CD4-positive, alpha-beta T cell treated with Interleukin-4 for 4 hours (primary cell): ENCODE measurements at regions not wholly inside any gene's neighbourhood (a gene's known extent, or its start where the extent isn't known, plus 50 kb on each side); places are given as distances from the start of the nearest gene placed in this dataset.
"Not testable (repeated sequence)": the region's sequence is repeated elsewhere in the genome, so short reads cannot be mapped to it uniquely, and the experiment has no call there.

Experiments used
- DNase-seq: peaks from one replicate; pipeline ENCODE4 v3.0.0-alpha.2; 2020

DNA sequence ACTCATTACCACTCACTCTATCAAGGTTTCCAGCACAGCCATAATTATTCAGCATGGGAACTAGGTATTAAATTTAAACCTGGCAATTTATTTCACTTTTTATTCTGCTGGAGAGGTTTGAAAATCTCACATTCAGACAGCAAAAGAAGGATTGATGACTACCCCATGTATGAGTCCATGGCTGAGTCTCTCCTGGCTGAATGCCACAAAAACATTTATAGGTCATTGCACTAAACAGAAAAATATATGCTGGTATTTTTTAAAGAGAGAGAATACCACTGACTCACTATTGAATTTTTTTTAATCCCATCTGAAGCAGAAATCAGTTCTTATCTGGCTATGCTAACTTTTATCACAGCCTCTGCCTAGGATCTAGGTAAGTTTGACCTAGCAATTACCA lies 336.3 kb downstream of the PPP1R3A start:
- DNase-seq, result no peak

DNA sequence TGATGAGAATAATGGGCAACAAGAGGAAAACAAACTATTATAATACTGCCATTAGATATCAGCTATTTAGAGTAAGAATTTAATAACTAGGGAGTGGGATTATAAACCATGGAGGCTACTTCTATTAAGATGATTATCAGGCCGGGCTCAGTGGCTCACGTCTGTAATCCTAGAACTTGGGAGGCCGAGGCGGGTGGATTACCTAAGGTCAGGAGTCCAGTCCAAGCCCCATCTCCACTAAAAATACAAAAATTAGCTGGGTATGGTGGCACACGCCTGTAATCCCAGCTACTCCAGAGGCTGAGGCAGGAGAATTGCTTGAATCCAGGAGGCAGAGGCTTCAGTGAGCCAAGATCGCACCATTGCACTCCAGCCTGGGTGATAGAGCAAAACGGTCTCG lies 355.6 kb downstream of the PPP1R3A start:
- not testable (repeated sequence) for DNase-seq

DNA sequence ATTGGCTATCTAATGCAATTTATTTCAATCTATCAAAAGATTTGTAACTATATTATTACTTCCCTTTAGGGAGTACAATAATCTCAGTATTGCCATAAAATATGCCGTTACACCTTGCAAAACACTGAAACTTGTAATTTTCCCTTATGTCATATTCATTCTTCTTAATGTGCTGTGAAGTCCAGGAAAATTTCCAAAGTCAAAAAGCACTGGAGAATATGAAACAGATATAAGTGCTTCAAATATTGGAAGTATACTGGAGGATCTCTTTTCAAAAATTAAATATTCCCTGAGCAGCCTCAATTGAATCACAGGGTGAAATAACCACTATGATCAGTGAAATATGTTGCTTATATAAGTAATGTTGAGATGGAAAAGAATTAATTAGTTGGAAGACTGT lies 356.0 kb downstream of the PPP1R3A start:
- no peak for DNase-seq

DNA sequence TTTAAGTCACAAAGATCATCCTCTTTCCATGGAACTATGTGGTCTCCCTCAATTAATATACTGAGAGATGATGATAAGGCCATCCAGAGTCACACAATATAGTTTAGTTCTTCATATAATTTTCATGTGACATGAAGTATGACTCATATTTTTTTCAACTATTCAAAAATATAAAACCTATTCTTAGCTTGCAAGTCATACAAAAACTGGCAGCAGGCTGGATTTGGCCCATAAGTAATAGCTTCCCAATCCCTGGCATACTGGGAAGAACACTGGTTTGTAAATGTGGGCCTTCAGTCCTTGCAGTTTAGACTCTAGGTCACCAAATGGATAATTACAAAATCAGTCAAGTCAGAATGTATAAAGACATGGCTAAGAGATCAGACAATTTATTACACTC lies 356.6 kb downstream of the PPP1R3A start:
- no peak for DNase-seq

DNA sequence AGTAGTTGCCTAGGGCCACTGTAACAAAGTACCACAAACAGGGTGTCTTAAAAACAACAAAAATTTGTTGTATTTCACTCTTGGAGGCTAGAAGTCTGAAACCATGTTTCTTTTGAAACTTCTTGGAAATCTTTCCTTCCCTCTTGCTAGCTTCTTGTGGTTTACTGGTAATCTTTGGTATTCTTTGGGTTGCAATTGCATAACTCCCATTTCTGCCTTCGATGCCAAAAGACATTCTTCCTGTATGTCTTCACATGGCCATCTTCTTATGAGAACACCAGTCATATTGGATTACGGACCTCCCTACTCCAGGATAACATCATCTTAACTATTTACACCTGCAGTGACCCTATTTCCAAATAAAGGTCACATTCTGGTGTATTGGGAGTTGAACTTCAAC lies 357.4 kb downstream of the PPP1R3A start:
- DNase-seq, result no peak

DNA sequence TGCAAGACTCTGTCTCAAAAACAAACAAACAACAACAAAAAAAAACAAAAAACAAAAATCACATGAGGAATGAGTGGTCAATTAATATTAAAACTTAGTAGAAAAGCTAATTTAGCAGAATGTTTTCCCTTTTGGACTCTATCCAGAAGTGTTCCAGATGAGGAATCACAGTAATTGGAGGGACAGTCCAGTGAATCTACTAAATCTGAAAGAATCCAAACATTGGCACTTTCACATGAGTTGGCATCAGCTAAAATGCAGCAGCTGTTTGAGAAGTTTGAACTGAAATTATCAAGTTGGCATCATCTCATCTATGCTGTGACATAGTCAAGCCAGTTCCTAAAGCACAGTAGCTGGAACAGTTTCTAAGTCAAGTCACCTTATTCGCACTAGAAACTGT lies 367.8 kb downstream of the PPP1R3A start:
- no peak for DNase-seq

DNA sequence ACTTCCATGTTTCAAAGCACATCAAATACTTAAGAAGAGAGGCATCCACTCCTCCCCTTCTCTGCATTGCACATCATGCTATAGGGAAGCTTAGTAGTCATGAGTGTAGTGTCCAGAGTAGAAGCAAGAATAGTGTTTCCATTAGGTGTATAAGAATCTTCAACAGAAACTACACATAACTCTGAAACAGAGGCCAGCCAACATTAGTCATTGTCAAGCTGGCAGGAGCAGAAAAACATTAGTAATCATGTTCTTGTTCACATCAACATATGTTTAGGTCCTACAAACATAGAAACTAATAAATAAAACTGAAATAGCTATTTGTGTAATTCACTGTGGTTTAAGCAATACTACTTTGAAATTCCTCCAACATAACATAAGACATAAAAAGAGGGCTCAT lies 370.2 kb downstream of the PPP1R3A start:
- no peak for DNase-seq

DNA sequence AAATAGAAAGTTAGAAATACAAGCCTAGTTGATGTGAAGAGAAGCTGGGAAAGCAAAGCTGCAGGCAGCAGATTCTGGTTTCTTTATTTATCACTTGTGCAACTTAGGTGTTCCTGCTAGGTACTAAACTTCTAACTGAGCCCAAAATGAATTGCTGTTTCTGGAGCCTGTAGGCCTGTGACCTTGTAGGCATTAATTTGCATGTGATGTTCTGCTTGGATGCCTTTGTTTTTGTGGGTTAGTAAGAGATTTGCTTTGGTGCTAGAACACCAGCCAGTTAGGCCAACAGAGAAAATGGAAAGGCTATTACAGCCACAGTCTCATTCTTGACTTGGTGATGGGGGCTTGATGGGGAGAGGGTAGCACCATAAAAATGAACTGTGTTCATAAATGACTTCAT lies 370.7 kb downstream of the PPP1R3A start:
- DNase-seq, result no peak

DNA sequence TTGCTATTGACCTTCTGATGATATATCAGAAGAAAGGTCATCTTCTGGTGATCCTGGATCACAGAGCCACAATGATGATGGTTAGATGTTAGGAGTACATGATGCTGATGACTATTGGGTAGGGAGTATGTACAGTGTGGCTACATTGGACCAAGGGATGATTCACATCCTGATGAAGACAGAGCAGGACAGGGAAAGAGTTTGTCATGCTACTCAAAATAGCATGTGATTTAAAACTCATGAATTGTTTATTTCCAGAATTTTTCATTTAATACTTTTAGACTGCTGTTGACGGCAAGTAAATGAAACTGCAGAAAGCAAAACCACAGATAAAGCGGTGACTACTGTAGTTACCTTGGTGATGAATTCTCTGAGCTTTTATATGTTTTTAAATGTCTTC lies 397.3 kb downstream of the PPP1R3A start:
- no peak for DNase-seq

DNA sequence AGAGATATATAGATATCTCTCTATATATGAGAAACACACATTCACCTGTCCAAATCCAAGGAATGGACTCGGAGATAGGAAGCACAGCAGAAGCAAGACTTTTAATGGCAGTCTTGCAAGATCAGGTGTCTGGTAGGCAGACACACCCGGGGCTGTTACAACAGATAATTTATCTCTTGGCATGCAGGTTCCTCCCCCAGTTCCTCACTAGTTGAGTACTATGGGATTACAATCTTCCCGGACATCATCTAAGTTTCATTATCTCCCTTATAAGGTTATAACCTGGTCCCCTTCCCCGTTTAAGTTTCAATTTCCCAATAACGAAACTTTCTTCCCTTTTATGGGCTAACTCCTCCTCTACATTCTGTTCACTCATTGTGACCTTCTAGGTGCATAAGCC lies 399.3 kb downstream of the PPP1R3A start:
- DNase-seq, result no peak

DNA sequence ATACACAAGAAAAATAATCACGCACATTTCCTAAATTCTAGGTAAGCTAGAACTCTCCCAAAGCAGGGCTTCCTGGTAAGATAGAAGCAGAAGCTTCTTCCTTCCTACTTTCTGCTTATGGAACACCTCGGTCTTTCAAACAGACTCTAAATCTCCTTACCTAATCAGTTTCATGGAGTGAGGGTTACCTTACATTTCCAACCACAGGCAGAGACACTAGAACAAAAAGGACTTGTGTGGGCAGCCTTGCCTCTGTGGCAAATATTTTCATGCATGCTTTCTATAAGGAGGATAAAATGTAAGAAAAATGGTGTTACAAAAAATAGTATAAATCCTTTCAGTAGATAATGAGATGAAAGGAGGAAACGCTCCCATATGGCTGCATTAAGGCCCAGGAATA lies 386.3 kb upstream of the SMIM30 start:
- no peak for DNase-seq

DNA sequence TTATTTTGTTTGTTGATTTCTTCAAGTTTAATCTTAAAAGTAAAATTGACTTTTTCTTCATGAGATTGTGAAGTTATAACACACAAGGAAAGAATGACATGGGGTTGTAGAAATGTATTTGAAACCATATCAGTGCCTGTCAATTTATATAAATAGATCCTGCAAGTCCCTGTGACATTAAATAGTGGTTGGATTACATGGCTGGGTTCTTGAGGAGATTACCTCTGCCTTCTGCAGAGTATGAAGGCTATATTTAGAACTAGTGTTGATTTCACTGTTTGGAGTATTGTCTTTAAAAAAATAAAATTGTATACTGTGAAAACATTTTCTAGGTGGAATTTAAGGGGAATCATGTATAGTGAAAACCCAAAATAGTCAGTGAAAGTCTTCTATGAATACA lies 385.8 kb upstream of the SMIM30 start:
- DNase-seq, result no peak

DNA sequence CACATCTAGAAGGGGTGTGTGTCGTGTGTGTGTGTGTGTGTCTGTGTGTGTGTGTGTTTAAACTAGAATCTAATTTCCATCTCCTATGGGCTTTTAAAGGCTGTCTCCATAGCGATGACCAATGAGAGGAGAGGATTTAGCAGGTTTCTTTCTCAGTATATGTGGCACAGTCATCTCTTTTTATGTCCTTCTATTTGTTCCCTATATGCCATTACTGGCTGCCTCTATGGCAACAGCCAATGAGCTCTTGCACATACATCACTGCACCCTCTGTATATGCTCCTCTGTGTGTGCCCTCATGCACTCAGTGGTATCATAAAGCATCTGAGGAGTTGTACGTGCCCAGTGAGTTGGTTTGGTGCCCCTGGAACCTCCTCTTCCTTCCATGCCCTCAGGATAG lies 378.2 kb upstream of the SMIM30 start:
- not testable (repeated sequence) for DNase-seq

DNA sequence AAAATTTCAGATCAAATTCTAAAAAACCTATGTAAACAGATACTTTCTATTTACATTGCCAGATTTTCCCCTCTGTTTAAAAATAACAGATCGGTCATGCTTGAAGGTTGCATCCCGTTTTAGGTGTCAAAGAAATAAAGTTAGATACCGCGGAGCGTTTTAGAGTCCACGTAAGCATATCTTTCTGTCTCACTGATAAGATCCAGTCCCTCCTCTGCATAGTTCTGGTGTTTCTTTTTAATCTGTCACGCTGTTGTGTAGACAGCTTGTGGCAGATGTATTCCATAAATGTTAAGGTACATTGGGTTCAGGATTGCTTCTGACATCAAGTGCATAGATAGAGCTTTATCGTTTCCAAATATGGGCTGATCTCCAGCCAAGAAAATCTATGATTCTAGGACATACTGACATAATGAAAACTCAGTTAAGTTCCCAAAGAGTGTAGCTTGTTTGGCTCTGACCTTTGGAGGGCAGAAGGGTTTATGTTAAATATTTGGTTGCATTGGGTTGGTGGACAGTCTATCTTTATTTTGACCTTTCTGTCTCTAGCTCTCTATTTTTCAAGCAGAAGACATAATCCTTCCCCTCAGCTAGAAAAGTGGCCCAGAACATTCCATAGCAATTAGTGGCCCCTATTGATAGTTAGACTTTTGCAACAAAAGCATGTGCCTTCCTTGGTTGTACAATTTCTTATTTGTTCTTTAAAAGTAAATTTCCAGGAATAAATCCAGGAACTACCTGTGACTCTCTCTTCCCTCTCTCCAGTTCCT lies 376.6 kb upstream of the SMIM30 start:
- DNase-seq, result not testable (repeated sequence)

DNA sequence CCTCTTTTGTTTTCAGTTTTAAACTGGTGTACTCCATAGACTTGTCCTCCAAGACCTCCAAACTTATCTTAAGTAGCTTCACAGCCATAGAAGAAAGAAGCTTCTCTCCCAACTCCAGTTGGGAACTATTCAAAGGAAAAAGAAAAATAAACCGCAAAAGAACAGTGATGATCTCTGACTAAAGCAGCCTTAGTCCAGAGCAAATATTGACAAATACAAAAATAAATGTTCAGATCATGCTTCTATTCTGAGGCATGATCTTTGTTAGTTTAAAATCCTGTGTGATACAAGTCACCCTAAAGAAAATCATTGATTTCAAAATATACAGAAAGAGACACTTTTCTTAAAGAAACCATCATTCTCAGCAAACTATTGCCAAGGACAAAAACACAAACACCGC lies 373.0 kb upstream of the SMIM30 start:
- DNase-seq, result no peak

DNA sequence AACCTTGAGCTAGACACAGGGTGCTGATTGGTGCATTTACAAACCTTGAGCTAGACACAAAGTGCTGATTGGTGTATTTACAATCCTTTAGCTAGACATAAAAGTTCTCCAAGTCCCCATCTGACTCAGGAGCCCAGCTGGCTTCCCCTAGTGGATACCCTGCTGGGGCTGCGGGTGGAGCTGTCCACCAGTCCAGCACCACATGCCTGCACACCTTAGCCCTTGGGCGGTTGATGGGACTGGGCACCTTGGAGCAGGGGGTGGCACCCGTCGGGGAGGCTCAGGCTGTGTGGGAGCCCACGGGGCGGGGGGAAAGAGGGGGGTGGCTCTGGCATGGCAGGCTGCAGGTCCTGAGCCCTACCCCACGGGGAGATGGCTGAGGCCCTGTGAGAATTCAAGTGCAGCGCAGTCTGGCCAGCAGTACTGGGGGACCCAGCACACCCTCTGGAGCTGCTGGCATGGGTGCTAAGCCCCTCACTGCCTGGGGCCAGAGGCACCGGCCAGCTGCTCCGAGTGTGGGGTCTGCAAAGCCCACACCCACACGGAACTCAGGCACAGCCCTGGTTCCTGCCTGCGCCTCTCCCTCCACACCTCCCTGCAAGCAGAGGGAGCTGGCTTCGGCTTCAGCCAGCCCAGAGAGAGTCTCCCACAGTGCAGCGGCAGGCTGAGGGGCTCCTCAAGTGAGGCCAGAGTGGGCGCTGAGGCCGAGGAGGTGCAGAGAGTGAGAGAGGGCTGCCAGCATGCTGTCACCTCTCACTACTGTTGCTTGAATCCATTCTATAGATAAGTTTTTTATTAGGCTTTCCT lies 369.8 kb upstream of the SMIM30 start:
- DNase-seq, result no peak

DNA sequence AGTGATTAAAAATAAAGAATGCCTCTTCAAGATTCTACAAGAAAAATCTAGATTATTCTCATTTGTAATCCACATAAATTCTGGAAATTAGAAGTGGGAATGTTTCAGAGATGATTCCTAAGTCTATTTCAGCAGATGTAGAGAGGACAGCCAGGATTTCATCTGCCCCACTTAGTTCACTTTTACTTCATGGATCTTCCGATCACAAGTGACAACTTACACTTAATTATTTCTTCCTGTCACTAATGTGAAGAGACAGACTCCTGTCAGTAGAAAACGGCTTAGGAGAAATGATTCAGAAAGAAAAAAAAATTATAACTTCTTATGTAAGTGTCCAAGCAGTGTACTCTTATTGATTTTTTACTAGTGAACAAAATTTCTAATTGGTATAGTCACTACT lies 368.2 kb upstream of the SMIM30 start:
- no peak for DNase-seq

DNA sequence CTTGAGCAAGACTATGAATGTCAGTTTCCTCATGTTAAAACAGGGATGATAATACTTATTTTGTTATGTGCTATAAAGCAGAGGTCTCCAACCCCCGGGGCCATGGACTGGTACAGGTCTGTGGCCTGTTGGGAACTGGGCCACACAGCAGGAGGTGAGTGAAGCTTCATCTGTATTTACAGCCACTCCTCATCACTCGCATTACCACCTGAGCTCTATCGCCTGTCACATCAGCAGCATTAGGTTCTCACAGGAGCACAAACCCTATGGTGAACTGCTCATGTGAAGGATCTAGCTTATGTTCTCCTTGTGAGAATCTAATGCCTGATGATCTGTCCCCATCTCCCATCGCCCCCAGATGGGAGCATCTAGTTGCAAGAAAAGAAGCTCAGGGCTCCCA lies 365.3 kb upstream of the SMIM30 start:
- DNase-seq, result no peak

DNA sequence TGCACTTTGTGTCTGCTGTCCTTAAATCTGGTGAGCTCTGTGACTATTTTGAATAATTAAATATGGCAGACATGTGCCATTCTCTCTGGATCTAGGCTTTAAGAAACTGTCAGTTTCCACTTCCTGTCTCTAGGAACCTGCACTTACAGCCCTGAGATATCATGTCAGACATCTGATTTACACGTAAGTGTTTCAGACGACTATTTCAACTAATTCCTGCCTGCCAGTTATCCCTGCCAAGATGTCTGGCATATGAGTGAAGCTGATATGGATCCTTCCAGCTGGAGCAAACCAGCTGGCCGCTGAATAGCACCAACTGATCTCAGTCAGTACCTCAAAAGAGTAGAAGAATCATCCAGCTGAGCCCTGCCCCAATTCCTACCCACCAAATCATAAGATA lies 362.2 kb upstream of the SMIM30 start:
- no peak for DNase-seq

DNA sequence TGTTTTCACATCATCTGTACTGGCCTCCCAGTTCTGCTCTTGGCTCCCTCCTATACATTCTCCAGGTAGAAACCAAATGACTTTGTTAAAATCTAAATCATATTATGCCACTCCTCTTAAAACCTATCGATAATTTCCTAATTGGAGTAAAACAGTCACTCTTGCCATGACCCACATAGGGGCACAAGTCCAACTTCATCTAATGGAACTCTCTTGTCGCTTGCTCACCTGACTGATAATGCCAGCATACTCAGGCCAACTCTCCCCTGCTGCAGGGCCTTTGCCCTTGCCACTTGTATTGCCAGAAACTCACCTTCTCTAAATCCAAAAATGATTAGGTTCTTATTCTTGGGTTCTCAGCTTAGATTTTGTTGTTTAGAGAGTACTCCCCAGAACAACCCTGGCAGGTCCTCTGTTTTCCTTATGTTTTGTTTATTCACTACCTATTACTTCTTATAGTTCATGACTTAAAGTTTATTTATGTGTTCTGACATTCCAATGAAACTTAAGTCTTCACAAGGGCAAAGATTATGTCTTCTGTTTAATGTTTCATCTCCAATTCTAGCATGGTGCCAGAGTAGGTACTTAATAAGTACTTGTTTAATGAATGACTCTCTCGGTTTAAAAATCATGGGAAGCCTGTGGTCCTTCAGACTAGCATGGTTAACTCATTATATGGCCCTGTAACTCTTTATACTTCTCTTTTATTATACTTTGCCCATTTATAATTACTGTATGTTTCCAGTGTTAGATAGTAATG lies 345.9 kb upstream of the SMIM30 start:
- no peak for DNase-seq

DNA sequence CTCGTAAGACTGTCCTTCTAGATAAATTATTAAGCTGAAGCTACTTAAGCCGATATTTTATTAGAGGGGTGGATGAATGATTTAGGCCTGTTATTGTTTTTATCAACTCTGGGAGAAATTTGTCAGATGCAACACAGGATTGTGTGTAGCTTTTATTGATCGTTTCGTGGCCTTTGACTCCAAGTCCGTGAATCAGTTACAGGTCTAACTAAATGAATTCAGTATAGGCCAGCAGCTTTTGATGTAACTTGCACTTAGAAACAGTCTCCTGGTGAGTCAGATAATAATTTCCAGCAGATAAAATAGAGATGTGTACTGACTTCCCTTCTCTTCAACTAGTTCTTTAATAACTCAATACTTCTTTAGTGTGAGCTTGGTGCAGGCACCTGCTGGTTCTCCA lies 341.7 kb upstream of the SMIM30 start:
- no peak for DNase-seq

DNA sequence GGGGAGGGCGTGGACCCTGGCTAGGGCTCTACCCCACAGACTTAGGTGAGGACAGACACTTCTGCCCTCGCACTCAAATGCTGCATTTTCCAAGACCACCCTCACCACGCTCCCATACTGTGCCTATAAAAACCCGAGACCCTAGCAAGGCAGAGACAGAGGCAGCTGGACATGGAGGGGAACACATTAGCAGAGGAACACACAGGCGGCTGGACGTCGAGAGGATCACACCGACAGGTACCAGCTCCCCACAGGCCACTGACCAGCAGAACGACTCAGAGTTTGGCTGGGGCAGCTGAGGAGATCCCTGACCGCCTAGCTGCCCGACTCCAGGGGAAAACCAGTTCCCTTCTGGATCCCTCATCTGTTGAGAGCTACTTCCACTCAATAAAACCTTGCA lies 338.2 kb upstream of the SMIM30 start:
- DNase-seq, result no peak

DNA sequence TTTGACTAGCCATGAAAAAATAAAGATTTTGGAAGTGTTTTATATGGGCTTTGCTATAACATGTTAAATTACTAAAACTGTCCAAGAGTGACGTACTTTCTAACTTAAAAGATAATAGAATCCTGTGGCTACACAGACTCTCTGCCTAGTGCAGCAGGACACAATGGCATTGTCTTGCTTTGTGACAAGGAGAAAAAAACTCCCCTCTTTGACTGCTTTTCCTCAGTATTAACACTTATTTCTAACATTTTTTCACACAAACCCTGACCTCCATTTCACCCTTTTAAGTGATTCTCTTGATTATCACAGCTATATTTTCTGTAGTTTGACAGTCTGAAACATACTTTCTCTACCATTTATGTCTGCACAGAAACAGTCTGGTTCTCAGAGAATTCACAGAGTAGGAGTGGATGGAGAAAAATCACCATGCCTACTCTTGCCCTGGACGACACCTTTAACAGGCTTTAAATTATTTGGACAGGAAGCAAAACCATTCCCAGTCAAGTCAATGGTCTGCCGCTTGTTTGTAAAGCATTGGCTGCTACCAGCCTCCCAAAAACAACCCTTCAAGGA lies 336.3 kb upstream of the SMIM30 start:
- DNase-seq, result no peak

DNA sequence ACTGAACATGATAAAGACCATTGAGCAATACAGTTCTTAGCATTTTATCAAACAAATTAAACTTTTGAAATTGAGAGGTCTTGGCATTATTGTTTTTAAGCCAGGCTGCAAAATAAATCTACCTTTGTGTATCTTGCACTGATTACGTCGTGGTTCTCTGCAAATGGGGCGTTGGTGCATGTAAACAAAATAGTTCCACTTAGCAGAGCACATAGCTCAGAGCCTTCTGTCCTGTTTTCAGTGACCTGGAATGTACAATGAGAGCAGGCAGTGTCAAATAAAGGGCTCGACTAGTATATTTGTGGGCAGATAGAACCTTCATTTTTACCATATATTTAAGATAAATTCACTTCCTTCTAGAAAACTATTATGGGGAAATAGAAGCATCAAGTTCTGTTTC lies 333.9 kb upstream of the SMIM30 start:
- no peak for DNase-seq
